KMS-11 (cell line): ENCODE measurements at regions not wholly inside any gene's neighbourhood (a gene's known extent, or its start where the extent isn't known, plus 50 kb on each side); places are given as distances from the start of the nearest gene placed in this dataset.

Experiments used
- H2AFZ ChIP-seq: fragments of 200-600 bp; sonication (generic); 2 replicates; pipeline ENCODE4 v1.6.1; 2016; ENCODE audit warnings: antibody characterized with exemption, mixed run types, low read depth
- H3K27ac ChIP-seq: fragments of 200-600 bp; sonication (generic); 2 replicates; pipeline ENCODE4 v1.6.1; 2016; ENCODE audit warnings: mild to moderate bottlenecking, mixed run types
- H3K27me3 ChIP-seq: fragments of 200-600 bp; sonication (generic); 2 replicates; pipeline ENCODE4 v1.6.1; 2017; ENCODE audit warnings: mild to moderate bottlenecking, low read depth, mixed run types, moderate library complexity; ENCODE audit not compliant: insufficient read depth
- H3K36me3 ChIP-seq: fragments of 200-600 bp; sonication (generic); 2 replicates; pipeline ENCODE4 v1.6.1; 2017; ENCODE audit warnings: mild to moderate bottlenecking, mixed run types; ENCODE audit not compliant: insufficient read depth
- H3K4me1 ChIP-seq: fragments of 200-600 bp; sonication (generic); 2 replicates; pipeline ENCODE4 v1.6.1; 2016; ENCODE audit warnings: mild to moderate bottlenecking, low read depth, mixed run types; ENCODE audit not compliant: poor library complexity, severe bottlenecking
- H3K4me2 ChIP-seq: fragments of 200-600 bp; sonication (generic); 2 replicates; pipeline ENCODE4 v1.7.0; 2016; ENCODE audit warnings: mild to moderate bottlenecking, mixed run types
- H3K4me3 ChIP-seq: fragments of 200-600 bp; sonication (generic); IDR thresholded peaks from 2 replicates; pipeline ENCODE4 v1.6.1; 2017; ENCODE audit warnings: low read depth, low read length, mixed read lengths; ENCODE audit not compliant: insufficient read depth
- H3K79me2 ChIP-seq: fragments of 200-600 bp; sonication (generic); 2 replicates; pipeline ENCODE4 v1.6.1; 2016; ENCODE audit warnings: low read depth, mixed run types; ENCODE audit not compliant: insufficient read depth
- H3K9ac ChIP-seq: fragments of 200-600 bp; sonication (generic); 2 replicates; pipeline ENCODE4 v1.6.1; 2016; ENCODE audit warnings: mild to moderate bottlenecking, mixed run types
- H4K20me1 ChIP-seq: fragments of 200-600 bp; sonication (generic); 2 replicates; pipeline ENCODE4 v1.6.1; 2016; ENCODE audit warnings: mild to moderate bottlenecking, mixed run types; ENCODE audit not compliant: insufficient read depth
- CTCF ChIP-seq: fragments of 200-600 bp; sonication (generic); conservative IDR thresholded peaks from 2 replicates; pipeline ENCODE4 v1.6.1; 2017; ENCODE audit warnings: low read depth, mild to moderate bottlenecking, antibody characterized with exemption, low read length, moderate library complexity, mixed read lengths

GRCh38 chr1:90246069-90246468 is 251.2 kb downstream of the ZNF326 start:
- H3K79me2 ChIP-seq = no peaks in the 10 kb centered on the region
- H3K9ac ChIP-seq = no peak overlapping the region
- H3K27me3 ChIP-seq = no peaks in the 10 kb centered on the region
- no peak overlapping the region for H3K4me3 ChIP-seq
- no peak overlapping the region for H3K4me2 ChIP-seq
- no peak overlapping the region for H2AFZ ChIP-seq
- H4K20me1 ChIP-seq = no peaks in the 10 kb centered on the region
- TF ChIP-seq CTCF = no peak
- H3K4me1 ChIP-seq = peaks cover 12% of the 10 kb centered on the region
- no peak overlapping the region for H3K27ac ChIP-seq
- H3K36me3 ChIP-seq = no peaks in the 10 kb centered on the region

- Histone ChIP-seq H3K27ac (no peak overlapping the region), H4K20me1 (no peaks in the 10 kb centered on the region), H3K36me3 (no peaks in the 10 kb centered on the region), H2AFZ (no peak overlapping the region), H3K27me3 (no peaks in the 10 kb centered on the region), H3K4me3 (no peak overlapping the region), H3K4me1 (no peaks in the 10 kb centered on the region), H3K79me2 (no peaks in the 10 kb centered on the region), H3K4me2 (no peak overlapping the region), H3K9ac (no peak overlapping the region)
- TF ChIP-seq CTCF = no peak
Observed at GRCh38 chr1:90236493-90236892, 241.6 kb downstream of the ZNF326 start.

- Histone ChIP-seq H4K20me1 (no peaks in the 10 kb centered on the region), H2AFZ (no peak overlapping the region), H3K4me3 (no peak overlapping the region), H3K4me1 (no peaks in the 10 kb centered on the region), H3K4me2 (no peak overlapping the region), H3K27me3 (no peaks in the 10 kb centered on the region), H3K27ac (no peak overlapping the region), H3K9ac (no peak overlapping the region), H3K79me2 (no peaks in the 10 kb centered on the region), H3K36me3 (no peaks in the 10 kb centered on the region)
- no peak for TF ChIP-seq CTCF
Observed at GRCh38 chr1:90223401-90223800, 228.5 kb downstream of the ZNF326 start.

- Histone ChIP-seq H3K4me1 (no peaks in the 10 kb centered on the region), H3K27me3 (no peaks in the 10 kb centered on the region), H4K20me1 (no peaks in the 10 kb centered on the region), H3K4me3 (no peak overlapping the region), H2AFZ (no peak overlapping the region), H3K36me3 (no peaks in the 10 kb centered on the region), H3K27ac (no peak overlapping the region), H3K4me2 (no peak overlapping the region), H3K79me2 (no peaks in the 10 kb centered on the region), H3K9ac (no peak overlapping the region)
- no peak for TF ChIP-seq CTCF
Observed at GRCh38 chr1:90220941-90221693, 226.2 kb downstream of the ZNF326 start.
